ENCODE measurements at regions not wholly inside any gene's neighbourhood (a gene's known extent, or its start where the extent isn't known, plus 50 kb on each side); places are given as distances from the start of the nearest gene placed in this dataset.

DNA sequence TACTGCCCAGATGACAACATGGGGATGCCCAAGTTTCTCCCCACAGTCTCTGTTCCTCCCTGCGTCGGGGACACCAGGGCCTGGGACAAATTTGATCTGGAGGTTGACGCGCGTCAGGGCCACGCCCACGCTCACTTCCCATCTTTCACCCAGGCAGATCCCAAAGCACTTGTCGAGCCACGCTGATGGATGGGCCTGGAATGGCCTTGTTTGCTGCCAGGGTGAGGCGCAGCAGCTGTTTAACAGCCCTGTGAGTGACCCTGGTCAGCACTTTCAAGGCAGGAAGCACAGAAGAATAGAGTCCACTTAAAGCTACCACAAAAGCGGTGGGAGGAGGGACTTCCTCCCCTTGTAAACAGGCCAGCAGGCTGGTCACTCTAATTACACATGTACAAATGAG is 324.7 kb upstream of the JARID2 start:
- H3K4me1 Mint-ChIP-seq (ENCODE audit: low read depth, unreplicated experiment), result peaks cover 20% of the 10 kb centered on the region
- no peaks in the 10 kb centered on the region for H3K79me2 ChIP-seq (ENCODE audit: insufficient read depth, low read length)
- H4K20me1 ChIP-seq (ENCODE audit: insufficient read depth, low read length), result no peaks in the 10 kb centered on the region
- H3K9me3 Mint-ChIP-seq (ENCODE audit: unreplicated experiment), result peaks cover 2% of the 10 kb centered on the region
- peaks cover 13% of the 10 kb centered on the region for H3K4me1 ChIP-seq (ENCODE audit: insufficient read depth, low read length)
- no peaks in the 10 kb centered on the region for H3K27me3 ChIP-seq (ENCODE audit: insufficient read depth, low read length)
- peak; percentile 67 for DNase-seq (ENCODE audit: low read depth)
- no peak overlapping the region for H3K9ac ChIP-seq (ENCODE audit: low read length)
- peak overlapping the region; percentile 76 for H2AFZ ChIP-seq (ENCODE audit: low read depth, low read length)
- no peak for TF ChIP-seq CTCF (IDR thresholded peaks at IDR 0.05; ENCODE audit: insufficient read depth, low read depth, low read length)
- no peak for TF ChIP-seq EZH2 (IDR thresholded peaks at IDR 0.05; ENCODE audit: insufficient read depth, low read length)
- H3K27ac ChIP-seq (ENCODE audit: low read depth, low read length), result no peak overlapping the region
- H3K4me2 ChIP-seq (ENCODE audit: low read length), result peak overlapping the region; percentile 2
- peaks cover 21% of the 10 kb centered on the region for H3K27me3 Mint-ChIP-seq (ENCODE audit: low read depth, unreplicated experiment)
- H3K9me3 ChIP-seq (ENCODE audit: insufficient read depth, low read depth, low read length), result no peaks in the 10 kb centered on the region
- H3K4me3 ChIP-seq (ENCODE audit: insufficient read depth, low read depth, low read length), result no peak overlapping the region
- H3K36me3 Mint-ChIP-seq (ENCODE audit: low read depth, unreplicated experiment), result peaks cover 2% of the 10 kb centered on the region
- no peak overlapping the region for H3K4me3 Mint-ChIP-seq (ENCODE audit: unreplicated experiment)
- no peak for FAIRE-seq
- H3K27ac Mint-ChIP-seq (ENCODE audit: unreplicated experiment), result no peak overlapping the region
- no peaks in the 10 kb centered on the region for H3K36me3 ChIP-seq (ENCODE audit: insufficient read depth, low read length)

DNA sequence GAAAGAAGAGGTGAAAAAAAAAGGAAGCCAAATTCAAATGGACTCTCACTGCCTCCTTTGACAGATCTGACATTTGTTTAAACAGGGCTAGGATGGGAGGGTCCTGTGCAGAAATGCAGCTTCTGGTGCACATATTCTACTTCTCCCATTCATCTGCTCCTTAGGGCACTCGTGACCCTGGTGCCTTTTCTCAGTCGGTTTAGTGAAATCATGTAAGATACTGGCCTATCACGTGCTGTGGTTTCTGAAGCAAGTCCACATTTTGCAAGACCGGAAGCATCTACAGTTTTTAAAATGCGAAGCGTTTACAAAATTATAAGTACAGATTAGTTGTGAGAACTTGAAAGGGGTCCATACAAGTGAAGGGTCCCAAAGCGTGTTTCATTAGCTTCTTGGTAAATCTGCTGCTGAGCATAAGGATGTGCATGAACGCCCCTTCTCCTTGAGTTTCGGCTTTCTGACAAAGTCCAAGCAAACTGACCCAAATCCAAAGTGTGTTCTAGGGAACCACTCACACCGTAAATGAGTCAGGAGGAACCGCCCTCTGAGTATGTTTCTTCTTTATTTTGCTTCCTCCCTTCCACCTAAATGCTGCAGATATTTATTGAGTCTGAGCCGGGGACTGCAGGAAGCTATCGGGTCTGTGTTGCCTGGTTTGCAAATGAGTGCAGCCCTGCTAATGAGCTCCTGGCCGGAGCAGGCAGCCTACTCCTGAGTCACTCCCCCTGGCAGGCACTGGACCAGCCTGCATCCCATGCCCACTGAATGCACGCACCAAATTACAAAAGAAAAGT is 323.8 kb upstream of the JARID2 start:
- DNase-seq (ENCODE audit: low read depth) (peak; percentile 57), FAIRE-seq (no peak)
- Histone ChIP-seq H3K4me2 (ENCODE audit: low read length) (peak overlapping the region; percentile 35), H3K4me1 (ENCODE audit: insufficient read depth, low read length) (peaks cover 9% of the 10 kb centered on the region), H3K9me3 (ENCODE audit: insufficient read depth, low read depth, low read length) (no peaks in the 10 kb centered on the region), H4K20me1 (ENCODE audit: insufficient read depth, low read length) (no peaks in the 10 kb centered on the region), H3K9ac (ENCODE audit: low read length) (no peak overlapping the region), H3K79me2 (ENCODE audit: insufficient read depth, low read length) (no peaks in the 10 kb centered on the region), H3K27ac (ENCODE audit: low read depth, low read length) (no peak overlapping the region), H3K27me3 (ENCODE audit: insufficient read depth, low read length) (no peaks in the 10 kb centered on the region), H3K36me3 (ENCODE audit: insufficient read depth, low read length) (no peaks in the 10 kb centered on the region), H3K4me3 (ENCODE audit: insufficient read depth, low read depth, low read length) (no peak overlapping the region), H2AFZ (ENCODE audit: low read depth, low read length) (peak overlapping the region; percentile 76)
- no peak overlapping the region for H3K27ac Mint-ChIP-seq (ENCODE audit: unreplicated experiment)
- H3K9me3 Mint-ChIP-seq (ENCODE audit: unreplicated experiment), result peaks cover 2% of the 10 kb centered on the region
- no peak overlapping the region for H3K4me3 Mint-ChIP-seq (ENCODE audit: unreplicated experiment)
- peaks cover 12% of the 10 kb centered on the region for H3K4me1 Mint-ChIP-seq (ENCODE audit: low read depth, unreplicated experiment)
- peaks cover 2% of the 10 kb centered on the region for H3K36me3 Mint-ChIP-seq (ENCODE audit: low read depth, unreplicated experiment)
- TF ChIP-seq CTCF (IDR thresholded peaks at IDR 0.05; ENCODE audit: insufficient read depth, low read depth, low read length) (no peak), EZH2 (IDR thresholded peaks at IDR 0.05; ENCODE audit: insufficient read depth, low read length) (no peak)
- peaks cover 21% of the 10 kb centered on the region for H3K27me3 Mint-ChIP-seq (ENCODE audit: low read depth, unreplicated experiment)
